H9 (cell line): ENCODE measurements at regions not wholly inside any gene's neighbourhood (a gene's known extent, or its start where the extent isn't known, plus 50 kb on each side); places are given as distances from the start of the nearest gene placed in this dataset.

ENCODE experiments used
- DNase-seq: peaks from one replicate; pipeline ENCODE4 v3.0.0-alpha.2; 2017
- H2AFZ ChIP-seq: one replicate; pipeline ENCODE4 v1.6.1; 2013; ENCODE audit warnings: mild to moderate bottlenecking, low read length, control low read depth, moderate library complexity
- H2AK5ac ChIP-seq: 2 replicates; pipeline ENCODE4 v1.6.1; 2013; ENCODE audit warnings: low read length, control low read depth, mixed read lengths; ENCODE audit not compliant: insufficient read length
- H2BK120ac ChIP-seq: one replicate; pipeline ENCODE4 v1.6.1; 2013; ENCODE audit warnings: low read depth, mild to moderate bottlenecking, low read length, control low read depth, inconsistent platforms; ENCODE audit not compliant: poor library complexity, severe bottlenecking
- H2BK12ac ChIP-seq: 2 replicates; pipeline ENCODE4 v1.6.1; 2013; ENCODE audit warnings: low read length, control low read depth, mixed read lengths, low read depth; ENCODE audit not compliant: insufficient read length
- H2BK15ac ChIP-seq: 2 replicates; pipeline ENCODE4 v1.6.1; 2013; ENCODE audit warnings: low read depth, low read length, control low read depth
- H2BK20ac ChIP-seq: one replicate; pipeline ENCODE4 v1.6.1; 2013; ENCODE audit warnings: low read depth, mild to moderate bottlenecking, low read length, control low read depth, inconsistent platforms; ENCODE audit not compliant: poor library complexity, severe bottlenecking
- H2BK5ac ChIP-seq: 2 replicates; pipeline ENCODE4 v1.6.1; 2013; ENCODE audit warnings: low read length, control low read depth, mixed read lengths; ENCODE audit not compliant: insufficient read length
- H3K14ac ChIP-seq: 2 replicates; pipeline ENCODE4 v1.6.1; 2013; ENCODE audit warnings: low read length, control low read depth; ENCODE audit not compliant: insufficient read depth
- H3K18ac ChIP-seq: 2 replicates; pipeline ENCODE4 v1.6.1; 2013; ENCODE audit warnings: low read depth, mild to moderate bottlenecking, mixed read lengths, low read length, control low read depth; ENCODE audit not compliant: insufficient read length
- H3K23ac ChIP-seq: 2 replicates; pipeline ENCODE4 v1.6.1; 2013; ENCODE audit warnings: low read length, control low read depth, mixed read lengths, low read depth; ENCODE audit not compliant: insufficient read length
- H3K23me2 ChIP-seq: 2 replicates; pipeline ENCODE4 v1.6.1; 2013; ENCODE audit warnings: low read depth, mild to moderate bottlenecking, mixed read lengths, low read length, control low read depth; ENCODE audit not compliant: insufficient read length, poor library complexity, severe bottlenecking
- H3K27ac ChIP-seq: 2 replicates; pipeline ENCODE4 v1.5.1; 2013; ENCODE audit warnings: low read length, control low read depth, mixed read lengths, low read depth; ENCODE audit not compliant: insufficient read length
- H3K27me3 ChIP-seq: 2 replicates; pipeline ENCODE4 v1.6.1; 2013; ENCODE audit warnings: low read length, control low read depth, inconsistent platforms; ENCODE audit not compliant: insufficient read depth
- H3K4ac ChIP-seq: 2 replicates; pipeline ENCODE4 v1.6.1; 2013; ENCODE audit warnings: low read depth, mild to moderate bottlenecking, control low read depth, inconsistent platforms, low read length, moderate library complexity
- H3K4me1 ChIP-seq: 2 replicates; pipeline ENCODE4 v1.6.1; 2013; ENCODE audit warnings: low read length, control low read depth, inconsistent platforms; ENCODE audit not compliant: insufficient read depth
- H3K4me2 ChIP-seq: 2 replicates; pipeline ENCODE4 v1.6.1; 2013; ENCODE audit warnings: low read length, control low read depth, mixed read lengths; ENCODE audit not compliant: insufficient read length, insufficient read depth
- H3K56ac ChIP-seq: 2 replicates; pipeline ENCODE4 v1.6.1; 2013; ENCODE audit warnings: low read depth, mild to moderate bottlenecking, mixed read lengths, low read length, control low read depth; ENCODE audit not compliant: insufficient read length
- H3K79me1 ChIP-seq: 2 replicates; pipeline ENCODE4 v1.6.1; 2013; ENCODE audit warnings: low read depth, mild to moderate bottlenecking, moderate library complexity, low read length, control low read depth, inconsistent platforms; ENCODE audit not compliant: insufficient read depth, poor library complexity, severe bottlenecking
- H3K79me2 ChIP-seq: 2 replicates; pipeline ENCODE4 v1.6.1; 2013; ENCODE audit warnings: low read length, control low read depth, inconsistent platforms; ENCODE audit not compliant: insufficient read depth
- H3K9ac ChIP-seq: 2 replicates; pipeline ENCODE4 v1.6.1; 2013; ENCODE audit warnings: low read length, control low read depth, mixed read lengths; ENCODE audit not compliant: insufficient read length; ENCODE audit errors: extremely low read depth
- H3K9me3 ChIP-seq: one replicate; pipeline ENCODE4 v1.6.1; 2013; ENCODE audit warnings: low read depth, low read length, inconsistent platforms; ENCODE audit not compliant: control insufficient read depth
- H3T11ph ChIP-seq: one replicate; pipeline ENCODE4 v1.6.1; 2013; ENCODE audit warnings: mild to moderate bottlenecking, low read length, control low read depth, inconsistent platforms
- H4K20me1 ChIP-seq: one replicate; pipeline ENCODE4 v1.6.1; 2013; ENCODE audit not compliant: control insufficient read depth, insufficient read length, insufficient read depth
- H4K5ac ChIP-seq: 2 replicates; pipeline ENCODE4 v1.6.1; 2013; ENCODE audit warnings: low read depth, mild to moderate bottlenecking, mixed read lengths, low read length, control low read depth; ENCODE audit not compliant: insufficient read length
- H4K8ac ChIP-seq: replicated peaks from 2 replicates; pipeline ENCODE4 v1.6.1; 2013; ENCODE audit warnings: low read length, control low read depth, mixed read lengths, low read depth; ENCODE audit not compliant: insufficient read length
- H4K91ac ChIP-seq: 2 replicates; pipeline ENCODE4 v1.6.1; 2013; ENCODE audit warnings: low read depth, mild to moderate bottlenecking, moderate library complexity, mixed read lengths, low read length, control low read depth; ENCODE audit not compliant: insufficient read length
- H3K27ac Mint-ChIP-seq, 3 experiments: 2 replicates in 2 of 3; 3 replicates in 1 of 3; pipeline ENCODE4 v1.8.0; 2020 to 2021; ENCODE audit warnings: mixed read lengths in 3 of 3, mild to moderate bottlenecking in 1 of 3, moderate library complexity in 1 of 3
- H3K27me3 Mint-ChIP-seq: 2 replicates; pipeline ENCODE4 v1.8.0; 2021; ENCODE audit warnings: low read depth, mild to moderate bottlenecking, moderate library complexity, mixed read lengths
- H3K36me3 Mint-ChIP-seq, 3 experiments: 2 replicates in 2 of 3; 3 replicates in 1 of 3; pipeline ENCODE4 v1.8.0; 2020 to 2021; ENCODE audit warnings: low read depth in 3 of 3, mixed read lengths in 3 of 3; ENCODE audit not compliant: insufficient read depth in 1 of 3
- H3K4me1 Mint-ChIP-seq, 2 experiments: 2 replicates each; pipeline ENCODE4 v1.8.0; 2020; ENCODE audit warnings: mixed read lengths in 2 of 2
- H3K4me3 Mint-ChIP-seq, 2 experiments: 2 replicates in 1 of 2; 3 replicates in 1 of 2; pipeline ENCODE4 v1.8.0; 2020 to 2021; ENCODE audit warnings: mild to moderate bottlenecking in 2 of 2, mixed read lengths in 2 of 2, moderate library complexity in 1 of 2
- H3K9me3 Mint-ChIP-seq, 2 experiments: 2 replicates in 1 of 2; 3 replicates in 1 of 2; pipeline ENCODE4 v1.8.0; 2020; ENCODE audit warnings: mild to moderate bottlenecking in 2 of 2, mixed read lengths in 2 of 2, moderate library complexity in 1 of 2
- WGBS: extraction: QIAGEN DNeasy Blood & Tissue Kit; methylation state at CpG from one replicate; pipeline ENCODE4 v1.1.7; 2013; ENCODE audit warnings: missing lambda C conversion rate, low lambda C conversion rate, mixed read lengths; ENCODE audit not compliant: insufficient read length; ENCODE audit errors: extremely low coverage; 5-methylcytosine and 5-hydroxymethylcytosine counted together
- TF ChIP-seq, protein P1 (sequence below): fragments of 200-600 bp; sonication (generic); conservative IDR thresholded peaks from 3 replicates; pipeline ENCODE4 v1.8.0; 2021; ENCODE audit warnings: antibody characterized with exemption, mild to moderate bottlenecking

DNA sequence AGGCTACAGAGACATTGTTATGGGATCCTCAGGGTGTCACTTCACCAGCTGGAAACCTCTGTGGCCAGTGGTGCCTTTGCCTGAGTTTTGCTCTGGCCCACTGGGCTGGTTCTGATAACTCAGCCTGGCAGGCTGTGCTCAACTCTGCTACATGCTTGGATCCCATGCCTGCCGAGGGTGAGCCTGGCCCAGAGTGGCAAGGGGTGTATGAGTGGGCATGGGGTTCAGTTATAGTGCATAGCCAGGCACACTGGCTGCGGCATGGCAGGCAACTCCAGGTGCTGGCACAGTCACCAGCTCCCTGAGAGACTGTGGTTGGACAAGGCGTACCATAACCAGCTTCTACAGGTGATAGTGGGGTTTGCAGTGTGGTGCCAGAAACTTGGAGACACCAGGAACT lies 107.0 kb upstream of the PCDH15 start:
- H2AFZ ChIP-seq, result no peak overlapping the region
- no peak overlapping the region for H3K4me3 Mint-ChIP-seq
- TF ChIP-seq, protein P1, sequence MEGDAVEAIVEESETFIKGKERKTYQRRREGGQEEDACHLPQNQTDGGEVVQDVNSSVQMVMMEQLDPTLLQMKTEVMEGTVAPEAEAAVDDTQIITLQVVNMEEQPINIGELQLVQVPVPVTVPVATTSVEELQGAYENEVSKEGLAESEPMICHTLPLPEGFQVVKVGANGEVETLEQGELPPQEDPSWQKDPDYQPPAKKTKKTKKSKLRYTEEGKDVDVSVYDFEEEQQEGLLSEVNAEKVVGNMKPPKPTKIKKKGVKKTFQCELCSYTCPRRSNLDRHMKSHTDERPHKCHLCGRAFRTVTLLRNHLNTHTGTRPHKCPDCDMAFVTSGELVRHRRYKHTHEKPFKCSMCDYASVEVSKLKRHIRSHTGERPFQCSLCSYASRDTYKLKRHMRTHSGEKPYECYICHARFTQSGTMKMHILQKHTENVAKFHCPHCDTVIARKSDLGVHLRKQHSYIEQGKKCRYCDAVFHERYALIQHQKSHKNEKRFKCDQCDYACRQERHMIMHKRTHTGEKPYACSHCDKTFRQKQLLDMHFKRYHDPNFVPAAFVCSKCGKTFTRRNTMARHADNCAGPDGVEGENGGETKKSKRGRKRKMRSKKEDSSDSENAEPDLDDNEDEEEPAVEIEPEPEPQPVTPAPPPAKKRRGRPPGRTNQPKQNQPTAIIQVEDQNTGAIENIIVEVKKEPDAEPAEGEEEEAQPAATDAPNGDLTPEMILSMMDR, result no peak

More for the DNA sequence above, 107.0 kb upstream of the PCDH15 start:
- Histone ChIP-seq H2BK20ac (no peak overlapping the region), H3T11ph (no peak overlapping the region), H2AK5ac (no peak overlapping the region), H3K79me1 (no peaks in the 10 kb centered on the region), H2BK12ac (no peak overlapping the region), H3K23ac (no peak overlapping the region), H3K4me2 (no peak overlapping the region), H2BK120ac (no peak overlapping the region), H3K4ac (no peak overlapping the region), H3K18ac (no peak overlapping the region), H3K79me2 (no peaks in the 10 kb centered on the region), H3K27me3 (no peaks in the 10 kb centered on the region), H2BK15ac (no peak overlapping the region), H3K9me3 (no peaks in the 10 kb centered on the region), H3K27ac (no peak overlapping the region), H3K9ac (no peak overlapping the region), H4K5ac (no peak overlapping the region), H4K8ac (no peak overlapping the region), H3K14ac (no peak overlapping the region), H4K20me1 (no peaks in the 10 kb centered on the region), H4K91ac (no peak overlapping the region), H3K4me1 (no peaks in the 10 kb centered on the region), H2BK5ac (no peak overlapping the region), H3K23me2 (no peaks in the 10 kb centered on the region), H3K56ac (no peak overlapping the region)
- no CpG with 5 or more reads among the region's 3 CpGs for WGBS
- Mint-ChIP-seq H3K27me3 (no peaks in the 10 kb centered on the region), H3K36me3 (peaks cover 7 to 9% (median 8%) of the 10 kb centered on the region in 3 experiments; a peak in 5 of 7 replicates), H3K27ac (no peak overlapping the region), H3K4me1 (peaks cover 7 to 9% of the 10 kb centered on the region in 2 experiments), H3K9me3 (peaks cover 13 to 15% of the 10 kb centered on the region in 2 experiments)
- no peak for DNase-seq
